Subcutaneous abdominal adipose tissue (tissue), 5 donors: ENCODE measurements at regions not wholly inside any gene's neighbourhood (a gene's known extent, or its start where the extent isn't known, plus 50 kb on each side); places are given as distances from the start of the nearest gene placed in this dataset.

ENCODE experiments used
- H3K27ac ChIP-seq: one replicate; pipeline ENCODE4 v1.7.0; 2013; ENCODE audit warnings: low read depth, mild to moderate bottlenecking, inconsistent platforms, low read length, moderate library complexity
- H3K27me3 ChIP-seq, 5 donors: one replicate each; pipeline ENCODE4 v1.7.0; 2013; ENCODE audit warnings: low read length in 5 of 5, inconsistent platforms in 1 of 5; ENCODE audit not compliant: control insufficient read depth in 5 of 5, insufficient read depth in 4 of 5
- H3K36me3 ChIP-seq, 5 donors: one replicate each; pipeline ENCODE4 v1.7.0; 2013; ENCODE audit warnings: low read length in 5 of 5; ENCODE audit not compliant: control insufficient read depth in 5 of 5, insufficient read depth in 5 of 5
- H3K4me1 ChIP-seq, 5 donors: one replicate each; pipeline ENCODE4 v1.7.0; 2013; ENCODE audit warnings: low read length in 5 of 5, mild to moderate bottlenecking in 3 of 5, moderate library complexity in 1 of 5; ENCODE audit not compliant: control insufficient read depth in 5 of 5, insufficient read depth in 5 of 5
- H3K4me3 ChIP-seq, 5 donors: one replicate each; pipeline ENCODE4 v1.7.0; 2013; ENCODE audit warnings: low read length in 5 of 5, low read depth in 1 of 5
- H3K9ac ChIP-seq, 5 donors: one replicate each; pipeline ENCODE4 v1.7.0; 2013; ENCODE audit warnings: low read length in 5 of 5, mild to moderate bottlenecking in 4 of 5, moderate library complexity in 3 of 5
- H3K9me3 ChIP-seq, 5 donors: one replicate each; pipeline ENCODE4 v1.7.0; 2013; ENCODE audit warnings: low read length in 5 of 5; ENCODE audit not compliant: control insufficient read depth in 5 of 5
- donor health status: healthy.
- donor health status: healthy.
- donor health status: healthy.
- donor health status: healthy.
- donor health status: healthy.

GRCh38 chr2:144237108-144237507, 282.8 kb downstream of the ZEB2 start:
- H3K27me3 ChIP-seq = no peaks in the 10 kb centered on the region
- H3K9me3 ChIP-seq = no peaks in the 10 kb centered on the region
- no peak overlapping the region for H3K9ac ChIP-seq
- H3K4me1 ChIP-seq = peaks cover 0 to 30% (median 20%) of the 10 kb centered on the region in 5 donors
- H3K4me3 ChIP-seq = no peak overlapping the region
- H3K27ac ChIP-seq = no peak overlapping the region
- no peaks in the 10 kb centered on the region for H3K36me3 ChIP-seq

GRCh38 chr2:144235050-144235449, 284.9 kb downstream of the ZEB2 start:
- H3K36me3 ChIP-seq = no peaks in the 10 kb centered on the region
- H3K4me3 ChIP-seq = no peak overlapping the region

GRCh38 chr2:144234542-144234871, 285.4 kb downstream of the ZEB2 start:
- H3K27me3 ChIP-seq = no peaks in the 10 kb centered on the region
- H3K4me3 ChIP-seq = no peak overlapping the region
- H3K36me3 ChIP-seq = no peaks in the 10 kb centered on the region
- H3K9me3 ChIP-seq = no peaks in the 10 kb centered on the region
- H3K4me1 ChIP-seq = peaks cover 0 to 18% (median 12%) of the 10 kb centered on the region in 5 donors
- no peak overlapping the region for H3K9ac ChIP-seq
- H3K27ac ChIP-seq = no peak overlapping the region

More at GRCh38 chr2:144235050-144235449, 284.9 kb downstream of the ZEB2 start:
- Histone ChIP-seq H3K9me3 (no peaks in the 10 kb centered on the region), H3K27ac (no peak overlapping the region), H3K9ac (no peak overlapping the region), H3K4me1 (peaks cover 0 to 18% (median 12%) of the 10 kb centered on the region in 5 donors), H3K27me3 (no peaks in the 10 kb centered on the region)

GRCh38 chr2:144233733-144234541, 286.0 kb downstream of the ZEB2 start:
- H3K36me3 ChIP-seq = no peaks in the 10 kb centered on the region
- H3K9ac ChIP-seq = no peak overlapping the region
- H3K27ac ChIP-seq = no peak overlapping the region
- H3K27me3 ChIP-seq = no peaks in the 10 kb centered on the region
- peaks cover 0 to 18% (median 12%) of the 10 kb centered on the region in 5 donors for H3K4me1 ChIP-seq
- no peaks in the 10 kb centered on the region for H3K9me3 ChIP-seq
- no peak overlapping the region for H3K4me3 ChIP-seq

GRCh38 chr2:144233317-144233716, 286.6 kb downstream of the ZEB2 start:
- H3K9ac ChIP-seq = no peak overlapping the region
- peak overlapping the region in 1 of 5 donors; percentile 9 for H3K4me3 ChIP-seq
- no peaks in the 10 kb centered on the region for H3K9me3 ChIP-seq
- H3K36me3 ChIP-seq = no peaks in the 10 kb centered on the region
- H3K4me1 ChIP-seq = peaks cover 0 to 15% (median 12%) of the 10 kb centered on the region in 5 donors
- no peak overlapping the region for H3K27ac ChIP-seq
- H3K27me3 ChIP-seq = no peaks in the 10 kb centered on the region

GRCh38 chr2:144230448-144231085, 289.4 kb downstream of the ZEB2 start:
- no peaks in the 10 kb centered on the region for H3K9me3 ChIP-seq
- no peak overlapping the region for H3K4me3 ChIP-seq
- no peak overlapping the region for H3K27ac ChIP-seq
- no peak overlapping the region for H3K9ac ChIP-seq
- no peaks in the 10 kb centered on the region for H3K36me3 ChIP-seq
- no peaks in the 10 kb centered on the region for H3K27me3 ChIP-seq
- H3K4me1 ChIP-seq = peaks cover 0 to 7% (median 5%) of the 10 kb centered on the region in 5 donors

- Histone ChIP-seq H3K9me3 (no peaks in the 10 kb centered on the region), H3K4me1 (peaks cover 0 to 7% (median 5%) of the 10 kb centered on the region in 5 donors), H3K4me3 (no peak overlapping the region), H3K27me3 (no peaks in the 10 kb centered on the region), H3K36me3 (no peaks in the 10 kb centered on the region), H3K9ac (no peak overlapping the region), H3K27ac (no peak overlapping the region)
Measured at GRCh38 chr2:144230033-144230432, 289.9 kb downstream of the ZEB2 start.

- no peak overlapping the region for H3K4me3 ChIP-seq
- H3K9me3 ChIP-seq = no peaks in the 10 kb centered on the region
- no peaks in the 10 kb centered on the region for H3K27me3 ChIP-seq
- H3K4me1 ChIP-seq = peaks cover 0 to 7% (median 5%) of the 10 kb centered on the region in 5 donors
- H3K36me3 ChIP-seq = no peaks in the 10 kb centered on the region
- H3K27ac ChIP-seq = no peak overlapping the region
- H3K9ac ChIP-seq = no peak overlapping the region
Measured at GRCh38 chr2:144229296-144229695, 290.6 kb downstream of the ZEB2 start.

GRCh38 chr2:144227427-144228105, 292.4 kb downstream of the ZEB2 start:
- H3K9ac ChIP-seq = no peak overlapping the region
- H3K4me1 ChIP-seq = peaks cover 0 to 2% (median 0%) of the 10 kb centered on the region in 5 donors
- no peaks in the 10 kb centered on the region for H3K9me3 ChIP-seq
- H3K36me3 ChIP-seq = no peaks in the 10 kb centered on the region
- no peak overlapping the region for H3K27ac ChIP-seq
- no peak overlapping the region for H3K4me3 ChIP-seq
- no peaks in the 10 kb centered on the region for H3K27me3 ChIP-seq

GRCh38 chr2:144225076-144225475, 294.8 kb downstream of the ZEB2 start:
- Histone ChIP-seq H3K4me3 (no peak overlapping the region), H3K4me1 (peaks cover 0 to 3% (median 0%) of the 10 kb centered on the region in 5 donors), H3K9me3 (no peaks in the 10 kb centered on the region), H3K27me3 (no peaks in the 10 kb centered on the region), H3K9ac (no peak overlapping the region), H3K36me3 (no peaks in the 10 kb centered on the region), H3K27ac (no peak overlapping the region)
